ENCODE measurements at regions not wholly inside any gene's neighbourhood (a gene's known extent, or its start where the extent isn't known, plus 50 kb on each side); places are given as distances from the start of the nearest gene placed in this dataset.

DNA sequence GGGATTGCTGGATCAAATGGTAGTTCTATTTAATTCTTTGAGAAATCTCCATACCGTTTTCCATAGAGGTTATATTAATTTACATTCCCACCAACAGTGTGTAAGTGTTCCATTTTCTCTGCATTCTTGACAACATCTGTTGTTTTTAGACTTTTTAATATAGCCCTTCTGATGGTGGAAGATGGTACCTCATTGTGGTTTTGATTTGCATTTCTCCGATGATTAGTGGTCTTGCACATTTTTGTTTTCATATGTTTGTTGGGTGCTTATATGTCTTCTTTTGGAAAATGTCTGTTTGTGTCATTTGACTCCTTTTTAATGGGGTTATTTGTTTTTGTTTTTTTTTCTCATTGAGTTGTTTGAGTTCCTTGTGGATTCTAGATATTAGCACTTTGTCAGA is 75.3 kb upstream of the PUDP start:
- DNase-seq (ENCODE audit: low read depth, low spot score) = no peak

- no peak for DNase-seq (ENCODE audit: low read depth, low spot score)
Measured at GRCh38 chrX:7220121-7220520, 72.2 kb upstream of the PUDP start.

- DNase-seq (ENCODE audit: low read depth, low spot score) = no peak
Measured at GRCh38 chrX:7219153-7219705, 71.3 kb upstream of the PUDP start.

DNA sequence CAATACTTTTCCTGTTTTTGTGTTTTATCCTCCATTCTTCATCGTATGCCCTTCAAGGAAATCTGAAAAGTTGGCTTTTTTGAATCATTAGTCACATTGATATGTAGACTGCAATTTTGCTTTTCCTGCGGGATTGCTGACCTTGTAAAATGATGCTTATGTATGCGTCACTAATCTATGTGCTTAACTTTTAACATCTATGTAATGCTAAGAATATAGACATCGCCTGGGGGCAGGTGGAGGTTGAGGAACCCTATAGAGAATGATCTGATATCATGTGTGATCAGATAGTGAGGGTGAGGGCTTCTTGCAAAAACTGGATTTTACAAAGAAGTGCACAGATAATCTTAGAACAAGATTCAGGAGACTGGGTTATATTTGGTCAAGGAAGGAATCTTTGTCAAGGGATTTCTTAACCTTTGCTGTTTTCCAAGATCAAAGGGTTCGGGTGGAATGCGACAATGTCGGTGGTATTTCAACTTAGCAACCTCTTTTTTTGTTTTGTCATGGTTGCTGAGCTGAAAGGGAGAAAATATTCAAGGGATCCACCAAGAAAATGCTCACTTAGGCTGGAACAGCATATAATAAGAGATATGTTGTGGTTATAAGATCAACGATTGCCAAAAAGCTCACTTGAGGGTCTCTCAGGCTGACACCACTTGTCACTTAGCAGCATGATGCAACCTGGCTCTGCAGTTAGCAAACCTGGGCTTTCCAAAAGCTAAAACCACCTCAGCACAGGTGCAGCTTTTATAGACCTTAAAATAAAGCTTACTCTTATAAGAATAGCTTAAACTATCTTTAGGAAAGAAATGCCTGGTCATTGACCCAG is 70.6 kb upstream of the PUDP start:
- DNase-seq (ENCODE audit: low read depth, low spot score) = no peak

DNA sequence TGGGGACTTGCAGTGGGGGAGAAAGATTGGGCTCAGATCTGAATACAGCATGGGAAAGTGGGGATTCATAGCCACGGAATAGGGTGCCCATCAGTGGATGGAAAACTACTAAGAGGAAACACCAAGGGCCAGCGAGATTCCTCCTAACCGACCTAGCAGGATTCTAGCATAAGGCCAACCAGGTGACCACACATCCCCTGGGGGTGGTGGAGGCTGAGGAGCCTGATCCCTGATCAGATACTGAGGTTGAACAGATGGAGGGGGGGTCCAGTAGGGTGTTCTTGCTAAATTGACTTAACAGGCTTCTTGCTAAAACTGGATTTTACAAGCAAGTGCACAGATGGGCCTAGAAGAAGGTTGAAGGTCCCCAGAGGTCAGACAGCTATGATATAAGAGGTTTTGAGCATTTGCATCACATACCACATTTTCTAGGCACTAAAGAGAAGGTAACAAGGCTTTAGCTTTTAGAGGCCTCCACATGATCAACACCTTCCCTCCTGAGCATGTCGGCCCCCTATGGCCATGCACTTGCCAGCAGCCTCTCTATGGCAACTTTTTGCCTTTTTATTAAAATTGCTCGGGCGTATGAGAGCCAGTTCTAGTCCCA is 69.1 kb upstream of the PUDP start:
- DNase-seq (ENCODE audit: low read depth, low spot score) = no peak

DNA sequence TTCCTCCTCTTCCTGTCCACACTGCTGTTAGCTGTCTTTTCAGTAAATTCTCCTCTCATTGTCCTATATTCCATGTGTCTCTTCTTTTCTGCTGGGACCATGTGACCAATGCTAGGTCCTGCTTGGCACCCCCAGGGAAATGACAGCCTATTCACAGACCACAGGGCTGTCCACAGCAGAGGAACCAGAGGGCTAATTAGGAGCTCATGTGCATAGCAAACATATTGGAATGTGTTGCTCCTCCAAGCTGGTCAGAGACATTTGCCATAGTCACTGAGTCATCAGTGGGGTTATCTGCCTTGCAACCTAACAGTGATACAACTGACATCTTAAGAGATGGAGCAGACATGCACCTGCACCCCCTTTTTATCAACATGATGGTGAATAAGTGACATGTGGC is 67.9 kb upstream of the PUDP start:
- DNase-seq (ENCODE audit: low read depth, low spot score) = no peak

GRCh38 chrX:7214251-7214650 is 66.3 kb upstream of the PUDP start:
- no peak for DNase-seq (ENCODE audit: low read depth, low spot score)

DNA sequence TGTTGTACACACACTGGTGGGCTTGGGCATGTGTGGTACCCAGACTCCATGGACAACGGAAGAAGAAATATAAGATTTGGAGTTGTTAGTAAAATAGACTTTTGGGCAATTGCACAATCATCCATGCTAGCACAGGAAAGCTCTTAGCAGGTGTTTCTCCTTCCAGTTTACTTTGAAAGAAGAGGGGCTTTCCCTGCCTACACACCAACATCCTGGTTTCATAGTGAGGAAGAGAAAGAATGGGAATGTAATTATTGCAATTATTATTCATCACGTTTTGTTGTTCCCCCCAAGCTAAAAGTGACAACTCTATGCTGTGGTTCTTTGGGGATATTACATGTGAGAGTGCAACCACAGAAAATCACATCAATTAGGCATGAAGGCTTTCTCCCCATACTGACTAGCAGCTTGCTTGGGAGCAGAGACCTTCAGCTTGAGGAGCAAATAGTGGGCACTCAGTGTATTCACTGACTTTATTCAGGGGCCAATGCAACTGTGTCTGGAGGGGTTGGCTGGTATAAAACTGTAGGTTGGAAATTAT is 57.2 kb upstream of the PUDP start:
- DNase-seq (ENCODE audit: low read depth, low spot score) = no peak

DNA sequence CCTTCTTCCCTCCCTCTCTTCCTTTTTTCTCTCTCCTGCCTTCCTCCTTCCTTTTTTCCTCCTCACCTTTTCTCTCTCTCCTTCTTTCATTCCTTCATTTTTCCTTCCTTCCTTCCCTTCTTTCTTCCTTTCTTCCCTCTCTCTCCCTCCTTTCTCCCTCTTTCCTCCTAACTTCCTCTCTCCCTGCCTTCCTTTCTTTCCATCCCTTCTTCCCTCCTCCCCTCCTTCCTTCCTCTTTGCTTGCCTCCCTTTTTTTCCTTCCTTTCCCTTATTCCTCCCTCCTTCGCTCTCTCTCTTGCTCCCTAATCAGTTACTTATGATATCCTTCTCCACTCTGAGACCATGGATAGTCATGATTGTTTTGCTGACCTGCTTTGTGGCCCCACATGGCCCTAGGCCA is 56.7 kb upstream of the PUDP start:
- DNase-seq (ENCODE audit: low read depth, low spot score) = no peak

GRCh38 chrX:7202206-7202605 is 54.3 kb upstream of the PUDP start:
- DNase-seq (ENCODE audit: low read depth, low spot score) = no peak

DNA sequence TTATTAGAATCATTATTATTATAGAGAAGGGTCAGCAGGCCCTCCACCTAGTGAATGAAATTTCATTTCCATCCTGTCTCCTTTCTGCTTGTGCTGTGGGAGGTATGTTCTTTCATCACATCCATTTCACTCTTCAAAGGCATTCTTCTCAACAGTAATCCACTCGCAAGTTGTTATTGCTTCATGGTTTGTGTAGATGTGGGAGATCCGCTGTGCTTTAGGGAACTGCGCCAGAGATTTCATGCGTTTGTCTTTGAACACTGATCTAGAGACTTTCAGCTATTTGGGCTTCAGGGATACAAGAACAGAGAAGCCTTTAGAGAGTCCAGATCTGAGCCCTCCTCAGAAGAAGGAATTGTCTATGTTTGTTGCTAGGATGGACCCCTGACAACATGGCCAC is 53.5 kb upstream of the PUDP start:
- peak; percentile 49 for DNase-seq (ENCODE audit: low read depth, low spot score)

GRCh38 chrX:7198499-7198898 is 50.5 kb upstream of the PUDP start:
- no peak for DNase-seq (ENCODE audit: low read depth, low spot score)
